ENCODE measurements at regions not wholly inside any gene's neighbourhood (a gene's known extent, or its start where the extent isn't known, plus 50 kb on each side); places are given as distances from the start of the nearest gene placed in this dataset.

GRCh38 chr2:181742922-181743722 lies 62.8 kb upstream of the NEUROD1 start (continued):
- TF ChIP-seq PRDM10 (IDR thresholded peaks at IDR 0.05; ENCODE audit: partially characterized antibody), result no peak
- peak; percentile 90 for TF ChIP-seq DEAF1 (CRISPR knock-in tag; IDR thresholded peaks at IDR 0.05)
- peak; percentile 42; the same call in 1 of the 2 replicates for TF ChIP-seq TEAD4 (IDR thresholded peaks at IDR 0.05; ENCODE audit: low read length)
- TF ChIP-seq TEAD4 (CRISPR knock-in tag; IDR thresholded peaks at IDR 0.05; ENCODE audit: borderline replicate concordance), result no peak
- no peak for TF ChIP-seq MYBL2 (IDR thresholded peaks at IDR 0.05; ENCODE audit: low read depth)
- no peak for TF ChIP-seq MYBL2 (CRISPR knock-in tag; IDR thresholded peaks at IDR 0.05; ENCODE audit: borderline replicate concordance)
- peak; percentile 71; the same call in 1 of the 2 replicates for TF ChIP-seq REST (IDR thresholded peaks at IDR 0.05; ENCODE audit: borderline replicate concordance)
- TF ChIP-seq REST (CRISPR knock-in tag; IDR thresholded peaks at IDR 0.05; ENCODE audit: low read depth), result no peak
- no peak for TF ChIP-seq ILF3 (IDR thresholded peaks at IDR 0.05; ENCODE audit: borderline replicate concordance)
- TF ChIP-seq HMBOX1 (IDR thresholded peaks at IDR 0.05), result no peak
- TF ChIP-seq PRPF4 (IDR thresholded peaks at IDR 0.05; ENCODE audit: insufficient read depth, low read depth, low read length, poor library complexity, severe bottlenecking), result no peak
- TF ChIP-seq EHMT2 (IDR thresholded peaks at IDR 0.05), result no peak
